NCI-H187 (cell line): ENCODE measurements at regions not wholly inside any gene's neighbourhood (a gene's known extent, or its start where the extent isn't known, plus 50 kb on each side); places are given as distances from the start of the nearest gene placed in this dataset.
"Not testable (repeated sequence)": the region's sequence is repeated elsewhere in the genome, so short reads cannot be mapped to it uniquely, and the experiment has no call there.

Experiments
- DNase-seq, 2 experiments: peaks; one replicate each; lab custom pipeline; 2025; lab: John Stamatoyannopoulos, UW

GRCh38 chr11:38438091-38438490 is 1840.1 kb upstream of the RAG2 start:
- no peak for DNase-seq

GRCh38 chr11:38425578-38425977 is 1827.5 kb upstream of the RAG2 start:
- no peak for DNase-seq

DNA sequence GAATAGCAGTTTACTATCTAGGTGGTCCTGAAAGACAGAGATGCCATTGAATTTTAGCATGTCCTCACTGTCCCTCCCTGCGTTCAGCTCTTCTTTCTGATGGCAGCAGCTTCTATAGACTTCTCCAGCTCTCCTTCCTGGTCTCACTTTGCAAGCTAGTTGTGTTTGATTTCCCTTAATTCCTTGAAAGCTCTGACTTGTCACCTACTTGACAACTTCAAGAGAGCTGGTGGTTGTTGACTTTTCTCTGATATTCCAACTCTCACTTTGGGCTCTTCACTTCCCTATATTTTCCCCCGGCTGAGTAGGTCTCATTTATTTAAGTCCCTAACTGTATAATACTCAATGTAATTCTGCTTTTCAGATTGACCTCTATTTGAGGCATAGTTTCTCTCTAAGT is 1825.0 kb upstream of the RAG2 start:
- DNase-seq: no peak

DNA sequence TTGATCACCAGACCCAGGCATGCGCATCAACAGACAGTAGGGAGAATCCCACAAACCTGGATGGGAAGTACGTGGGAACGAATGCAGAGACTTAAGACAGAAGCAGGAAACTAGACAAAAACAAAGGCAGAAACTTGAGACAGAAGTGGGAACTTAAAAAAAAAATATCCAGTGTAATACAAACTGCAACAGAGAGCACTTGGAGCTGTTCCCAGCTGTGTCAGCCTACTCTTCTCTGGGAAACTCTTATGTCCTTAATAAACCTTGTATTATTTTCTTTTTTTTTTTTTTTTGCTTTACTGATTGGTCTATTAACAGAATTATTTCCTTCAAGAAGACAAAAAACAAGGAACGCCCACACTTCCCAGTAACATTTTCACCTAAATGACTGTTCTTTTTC is 1818.1 kb upstream of the RAG2 start:
- DNase-seq: no peak

GRCh38 chr11:38411149-38411548 is 1813.1 kb upstream of the RAG2 start:
- DNase-seq: no peak

DNA sequence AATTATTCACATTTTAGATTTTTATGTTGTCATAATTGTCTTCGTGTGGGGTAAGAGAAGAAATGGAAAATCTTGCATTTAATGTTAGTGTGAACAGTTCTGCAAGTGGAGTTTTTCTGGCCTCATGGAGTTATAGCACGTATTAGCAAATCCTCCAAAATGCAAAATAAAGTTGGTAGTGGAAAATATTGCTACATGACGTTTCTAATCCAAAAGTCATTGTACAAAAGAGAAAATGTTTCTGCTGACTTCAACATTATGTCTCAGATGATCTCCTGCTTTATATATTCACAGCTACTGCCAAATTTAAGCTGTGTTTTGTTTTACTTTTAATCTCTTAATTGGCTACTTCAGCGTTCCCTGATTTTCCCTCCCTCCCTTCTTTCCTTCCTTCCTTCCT is 1804.0 kb upstream of the RAG2 start:
- DNase-seq: no peak

DNA sequence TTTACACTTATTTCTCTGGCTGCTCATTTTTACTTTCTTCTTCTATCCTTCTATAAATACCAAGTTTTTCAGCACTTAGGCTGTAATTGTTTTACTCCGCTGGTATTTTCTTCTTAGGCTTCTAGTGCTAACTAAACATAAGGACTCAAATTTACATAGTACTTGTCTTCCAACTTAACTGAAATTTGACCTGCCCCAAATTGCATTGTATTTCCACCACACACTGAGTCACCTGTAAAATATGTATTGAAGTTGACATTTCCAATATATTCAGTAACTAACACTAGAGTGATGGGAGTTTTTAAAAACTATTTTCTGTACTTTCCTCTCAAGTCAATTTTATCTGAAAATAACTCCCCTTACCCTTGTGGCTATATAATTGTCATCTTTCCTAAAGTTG is 1794.1 kb upstream of the RAG2 start:
- DNase-seq: no peak

GRCh38 chr11:38384568-38384967 is 1786.5 kb upstream of the RAG2 start:
- DNase-seq: no peak

DNA sequence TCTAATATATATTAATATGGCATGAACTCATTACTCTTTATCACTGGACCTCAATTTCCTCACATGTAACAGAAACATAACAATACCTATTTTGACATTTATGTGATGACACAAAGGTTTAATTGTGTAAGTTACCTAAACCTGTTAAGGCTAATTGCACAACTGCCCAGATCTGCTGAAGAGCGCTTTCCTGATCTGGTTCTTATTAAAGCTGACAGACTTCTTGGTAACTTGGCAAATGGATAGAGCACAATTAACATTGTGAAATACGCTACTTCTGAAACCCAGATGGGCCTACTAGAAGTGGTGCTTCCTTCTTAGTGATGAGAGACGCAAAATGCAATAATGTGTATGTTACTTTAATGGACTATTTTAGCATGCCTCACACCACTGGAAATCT is 1767.2 kb upstream of the RAG2 start:
- DNase-seq: no peak

- no peak for DNase-seq
These were observed 1758.2 kb upstream of the RAG2 start for GRCh38 chr11:38356255-38356654.

DNA sequence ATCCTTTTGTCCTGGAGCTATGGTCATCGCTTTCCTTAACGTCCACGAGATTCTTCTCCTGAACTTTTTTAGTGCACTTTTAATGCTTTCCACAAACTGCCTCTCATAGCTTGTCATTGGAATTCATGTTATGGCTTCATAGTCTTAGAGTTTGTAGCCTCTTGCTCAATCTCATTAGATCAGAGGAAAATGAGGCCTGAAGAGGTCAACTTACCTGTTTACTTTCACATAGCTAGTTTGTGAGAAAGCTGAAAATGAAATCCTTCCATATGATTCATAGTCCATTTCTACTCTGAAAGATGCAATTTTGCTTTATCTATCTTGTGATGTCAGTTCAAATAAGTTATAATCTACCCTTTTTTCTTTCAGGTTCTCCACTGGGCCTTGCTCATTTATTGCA is 1747.2 kb upstream of the RAG2 start:
- no peak for DNase-seq

DNA sequence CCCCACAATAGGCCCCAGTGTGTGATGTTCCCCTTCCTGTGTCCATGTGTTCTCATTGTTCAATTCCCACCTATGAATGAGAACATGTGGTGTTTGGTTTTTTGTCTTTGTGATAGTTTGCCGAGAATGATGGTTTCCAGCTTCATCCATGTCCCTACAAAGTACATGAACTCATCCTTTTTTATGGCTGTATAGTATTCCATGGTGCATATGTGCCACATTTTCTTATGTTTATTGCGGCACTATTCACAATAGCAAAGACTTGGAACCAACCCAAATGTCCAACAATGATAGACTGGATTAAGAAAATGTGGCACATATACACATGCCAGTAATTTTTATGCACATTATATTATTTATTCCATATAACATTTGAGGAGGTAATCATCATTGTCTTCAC is 1743.6 kb upstream of the RAG2 start:
- DNase-seq: not testable (repeated sequence)

- DNase-seq: no peak
These were observed 1741.9 kb upstream of the RAG2 start for GRCh38 chr11:38339835-38340440.

DNA sequence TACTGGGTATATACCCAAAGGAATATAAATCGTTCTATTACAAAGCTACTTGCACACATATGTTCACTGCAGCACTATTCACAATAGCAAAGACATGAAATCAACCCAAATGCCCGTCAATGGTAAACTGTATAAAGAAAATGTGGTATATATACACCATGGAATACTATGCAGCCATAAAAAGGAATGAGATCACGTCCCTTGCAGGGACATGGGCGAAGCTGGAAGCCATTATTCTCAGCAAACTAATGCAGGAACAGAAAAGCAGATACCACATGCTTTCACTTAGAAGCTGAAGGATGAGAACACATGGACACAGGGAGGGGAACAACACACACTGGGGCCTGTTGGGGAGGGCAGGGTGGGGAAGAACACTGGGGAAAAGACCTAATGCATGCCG is 1740.0 kb upstream of the RAG2 start:
- DNase-seq: not testable (repeated sequence)

- no peak for DNase-seq
These were observed 1734.0 kb upstream of the RAG2 start for GRCh38 chr11:38332046-38332445.

- DNase-seq: no peak
These were observed 1732.5 kb upstream of the RAG2 start for GRCh38 chr11:38330578-38330977.

DNA sequence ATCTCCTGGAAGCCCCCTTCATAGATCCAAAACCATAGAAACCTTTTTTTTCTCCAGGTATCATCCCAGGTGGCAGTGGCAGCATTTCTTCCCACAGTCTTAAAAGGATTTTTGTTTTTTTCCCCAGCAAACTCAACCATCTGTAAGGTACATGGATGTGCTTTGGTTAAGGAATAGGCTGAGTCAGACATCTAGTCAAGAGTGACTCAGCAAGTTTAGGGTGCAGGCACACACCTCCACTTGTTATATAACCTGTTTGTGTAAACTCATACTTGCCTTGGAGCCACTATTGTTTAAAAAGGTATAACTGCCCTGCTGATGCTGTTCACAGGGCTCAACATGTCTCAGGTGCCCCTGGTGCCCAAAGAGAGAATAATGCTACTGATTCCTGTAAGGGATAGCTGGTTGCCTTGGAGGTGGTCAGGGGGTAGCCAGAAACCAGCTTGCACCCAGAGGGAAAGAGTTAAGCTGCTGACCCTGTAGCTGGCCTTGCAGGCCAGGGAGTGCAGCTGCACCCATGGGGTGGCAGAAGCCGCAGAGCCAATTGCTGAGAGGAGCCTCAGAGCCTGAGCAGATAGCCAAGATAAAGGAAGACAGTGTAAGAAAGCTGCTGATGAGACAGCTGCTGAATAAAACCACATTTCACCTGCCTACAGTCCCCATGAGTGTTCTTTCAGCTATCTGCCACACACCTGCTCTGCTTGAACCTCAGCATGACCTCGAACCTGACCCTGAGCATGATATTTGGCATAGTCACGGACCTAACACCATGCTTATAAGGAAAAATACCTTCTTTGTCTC is 1726.1 kb upstream of the RAG2 start:
- no peak for DNase-seq

DNA sequence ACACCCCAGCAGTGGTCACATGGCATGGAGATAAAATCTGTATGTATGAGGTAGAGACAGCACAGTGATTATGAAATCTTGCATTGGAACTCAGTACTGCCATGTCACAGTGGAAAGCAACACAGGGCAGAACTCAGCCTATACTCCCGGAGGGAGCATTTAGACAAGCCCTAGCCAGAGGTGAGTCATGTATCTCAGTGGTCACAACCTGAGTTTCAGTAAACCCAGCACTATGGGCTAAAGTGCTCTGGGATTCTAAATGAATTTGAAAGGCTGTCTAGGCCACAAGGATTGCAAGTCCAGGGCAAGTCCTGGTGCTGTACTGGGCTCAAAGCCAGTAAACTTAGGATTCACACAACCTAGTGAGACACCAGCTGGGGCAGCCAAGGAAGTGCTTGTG is 1717.1 kb upstream of the RAG2 start:
- DNase-seq: no peak

- DNase-seq: no peak
These were observed 1709.4 kb upstream of the RAG2 start for GRCh38 chr11:38307455-38307854.

GRCh38 chr11:38305682-38306081 is 1707.6 kb upstream of the RAG2 start:
- no peak for DNase-seq

DNA sequence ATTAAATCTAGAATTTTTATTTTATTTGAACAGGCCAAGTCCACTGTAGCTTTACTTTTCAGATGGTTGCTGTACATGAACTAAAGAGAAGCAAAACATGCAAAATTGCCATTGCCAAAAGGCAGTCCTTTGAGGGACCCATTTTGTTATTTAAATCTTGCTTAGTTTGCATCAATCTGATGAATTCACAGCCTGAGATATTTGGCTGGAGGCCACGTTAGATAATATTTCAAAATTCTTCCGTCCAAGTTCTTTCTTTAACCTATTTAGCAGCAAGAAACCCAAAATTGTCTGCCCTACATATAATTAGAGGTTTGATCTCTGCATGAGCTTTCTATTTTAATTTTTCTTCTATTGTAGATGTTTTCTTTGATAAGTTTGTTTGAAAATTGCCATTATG is 1706.9 kb upstream of the RAG2 start:
- no peak for DNase-seq

DNA sequence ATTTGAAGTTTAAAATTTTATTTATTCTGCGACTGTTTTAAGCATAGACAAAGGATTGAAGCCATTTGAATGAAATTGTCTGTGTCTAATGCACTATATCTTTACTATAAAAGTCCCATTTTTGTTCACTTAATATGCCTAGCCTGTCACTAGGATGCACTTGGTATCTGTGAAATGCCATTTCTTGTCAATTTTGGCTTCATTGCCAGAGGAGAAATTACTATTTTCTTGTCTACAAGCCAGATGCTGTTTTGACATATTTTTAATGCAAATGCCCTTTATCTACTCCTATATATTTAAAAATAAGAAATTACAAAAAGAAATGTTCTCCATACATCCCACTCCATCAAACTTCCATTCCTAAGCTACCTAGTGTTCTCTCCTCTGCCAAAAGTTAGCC is 1704.5 kb upstream of the RAG2 start:
- DNase-seq: no peak

GRCh38 chr11:38300570-38300969 is 1702.5 kb upstream of the RAG2 start:
- no peak for DNase-seq

DNA sequence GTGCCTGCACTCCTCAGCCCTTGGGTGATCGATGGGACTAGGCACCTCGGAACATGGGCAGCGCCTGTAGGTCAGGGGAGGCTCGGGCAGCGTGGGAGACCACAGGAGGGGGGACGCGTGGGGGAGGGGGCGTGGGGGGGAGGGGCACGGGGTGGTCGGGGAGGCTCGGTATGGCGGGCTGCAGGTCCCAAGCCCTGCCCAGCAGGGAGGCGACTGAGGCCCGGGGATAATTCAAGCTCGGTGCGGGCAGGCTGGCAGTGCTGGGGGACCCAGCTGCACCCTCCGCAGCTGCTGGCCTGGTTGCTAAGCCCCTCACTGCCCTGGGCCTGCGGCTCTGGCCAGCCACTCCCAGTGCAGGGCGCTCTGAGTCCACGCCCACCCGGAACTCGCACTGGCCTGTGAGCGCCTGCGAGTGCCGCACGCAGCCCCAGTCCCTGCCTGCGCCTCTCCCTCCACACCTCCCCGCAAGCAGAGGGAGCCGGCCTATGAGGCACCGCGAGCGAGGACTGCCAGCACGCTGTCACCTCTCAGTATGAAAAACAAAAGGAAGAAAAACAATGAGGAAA is 1698.3 kb upstream of the RAG2 start:
- DNase-seq: no peak
